Ovary (tissue), 7 donors: ENCODE measurements at regions not wholly inside any gene's neighbourhood (a gene's known extent, or its start where the extent isn't known, plus 50 kb on each side); places are given as distances from the start of the nearest gene placed in this dataset.

ENCODE experiments used
- DNase-seq, 5 donors: peaks; one replicate each; pipeline ENCODE4 v3.0.0-alpha.2; 2019 to 2020
- H3K27ac ChIP-seq, 2 donors: fragments of 200-600 bp; one replicate each; pipeline versions ENCODE4 v1.5.1 to v1.8.0; 2019 to 2022
- H3K27me3 ChIP-seq: fragments of 200-600 bp; one replicate; pipeline ENCODE4 v1.8.0; 2022
- H3K36me3 ChIP-seq: fragments of 200-600 bp; sonication (generic); one replicate; pipeline ENCODE4 v1.5.1; 2019
- H3K4me1 ChIP-seq: one replicate; pipeline ENCODE4 v1.8.1; 2013; ENCODE audit warnings: mild to moderate bottlenecking, moderate library complexity; ENCODE audit not compliant: insufficient read depth
- H3K4me3 ChIP-seq: fragments of 200-600 bp; sonication (generic); one replicate; pipeline ENCODE4 v1.5.1; 2017
- H3K9me3 ChIP-seq, 2 donors: fragments of 200-600 bp in 1 of 2; sonication (generic) in 1 of 2; one replicate each; pipeline versions ENCODE4 v1.5.1 to v1.8.1; 2013 to 2019; ENCODE audit warnings: mild to moderate bottlenecking in 1 of 2, moderate library complexity in 1 of 2
- EP300 ChIP-seq: sonication (generic); formaldehyde crosslinking; IDR thresholded peaks from one replicate; pipeline ENCODE4 v1.6.1; 2017; ENCODE audit warnings: antibody characterized with exemption
- POLR2A ChIP-seq: fragments of 450-650 bp; IDR thresholded peaks from one replicate; pipeline ENCODE4 v1.6.1; 2017; ENCODE audit warnings: antibody characterized with exemption, mild to moderate bottlenecking, moderate library complexity
- WGBS, 3 donors: extraction: QIAGEN DNeasy Blood & Tissue Kit in 1 of 3; methylation state at CpG; one replicate each; pipeline versions ENCODE4 v1.1.5 to v1.1.7; 2013 to 2017; 5-methylcytosine and 5-hydroxymethylcytosine counted together
- intact Hi-C, 4 donors: fragments of 100-400 bp; cut with DNase I; formaldehyde crosslinking; loops; one replicate each; pipeline versions ENCODE4 v1.11.0 to v1.15.1; 2022 to 2023
- TF ChIP-seq, protein P1 (sequence below), 3 donors: fragments of 450-650 bp in 2 of 3; fragments of 200-600 bp in 1 of 3; IDR thresholded peaks; one replicate each; pipeline versions ENCODE4 v1.5.1 to v1.8.0; 2016 to 2022; ENCODE audit warnings: antibody characterized with exemption in 3 of 3, mild to moderate bottlenecking in 1 of 3
- donor health status: DM: no; HTN: no; CAD: no; lungs with moderate emphysema.
- donor health status: DM: no; HTN: no; CAD: no.
- donor health status: Bipolar disorder and iron deficiency.
- donor health status: DM: no; HTN: no; CAD: no.
- donor health status: DM: yes; HTN: yes; CAD: no.

DNA sequence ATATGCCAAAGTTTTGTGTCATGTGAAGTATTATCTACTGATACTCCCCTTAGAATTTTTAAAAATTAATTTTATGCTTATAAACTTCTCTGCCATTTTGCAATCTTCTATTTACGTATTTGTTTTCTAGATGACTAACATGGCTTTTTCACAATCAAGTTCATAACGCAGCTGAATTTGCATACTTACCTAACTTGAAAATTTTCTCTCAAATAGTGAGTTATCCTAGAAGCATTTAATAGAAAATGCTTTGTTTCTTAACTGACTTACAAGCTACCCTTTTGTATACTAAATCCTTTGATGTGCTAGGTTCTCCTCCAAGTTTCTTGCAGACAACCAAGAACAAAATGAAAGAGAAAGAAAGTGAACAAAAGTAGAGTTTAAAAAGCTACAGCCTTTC is 683.5 kb downstream of the LIG4 start:
- TF ChIP-seq EP300 (no peak), POLR2A (no peak)
- TF ChIP-seq, protein P1, sequence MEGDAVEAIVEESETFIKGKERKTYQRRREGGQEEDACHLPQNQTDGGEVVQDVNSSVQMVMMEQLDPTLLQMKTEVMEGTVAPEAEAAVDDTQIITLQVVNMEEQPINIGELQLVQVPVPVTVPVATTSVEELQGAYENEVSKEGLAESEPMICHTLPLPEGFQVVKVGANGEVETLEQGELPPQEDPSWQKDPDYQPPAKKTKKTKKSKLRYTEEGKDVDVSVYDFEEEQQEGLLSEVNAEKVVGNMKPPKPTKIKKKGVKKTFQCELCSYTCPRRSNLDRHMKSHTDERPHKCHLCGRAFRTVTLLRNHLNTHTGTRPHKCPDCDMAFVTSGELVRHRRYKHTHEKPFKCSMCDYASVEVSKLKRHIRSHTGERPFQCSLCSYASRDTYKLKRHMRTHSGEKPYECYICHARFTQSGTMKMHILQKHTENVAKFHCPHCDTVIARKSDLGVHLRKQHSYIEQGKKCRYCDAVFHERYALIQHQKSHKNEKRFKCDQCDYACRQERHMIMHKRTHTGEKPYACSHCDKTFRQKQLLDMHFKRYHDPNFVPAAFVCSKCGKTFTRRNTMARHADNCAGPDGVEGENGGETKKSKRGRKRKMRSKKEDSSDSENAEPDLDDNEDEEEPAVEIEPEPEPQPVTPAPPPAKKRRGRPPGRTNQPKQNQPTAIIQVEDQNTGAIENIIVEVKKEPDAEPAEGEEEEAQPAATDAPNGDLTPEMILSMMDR (IDR thresholded peaks at IDR 0.05), result no peak
- H3K4me3 ChIP-seq, result no peak overlapping the region
- 35 to 42% (median 41%) methylated on average over 2 of the region's 2 CpGs for WGBS, 3 donors
- intact Hi-C loops, result no loop called here
- no peaks in the 10 kb centered on the region for H3K4me1 ChIP-seq
- no peaks in the 10 kb centered on the region for H3K27me3 ChIP-seq
- H3K27ac ChIP-seq, result no peak overlapping the region
- H3K36me3 ChIP-seq, result no peaks in the 10 kb centered on the region
- DNase-seq, result no peak
- H3K9me3 ChIP-seq, result no peaks in the 10 kb centered on the region

DNA sequence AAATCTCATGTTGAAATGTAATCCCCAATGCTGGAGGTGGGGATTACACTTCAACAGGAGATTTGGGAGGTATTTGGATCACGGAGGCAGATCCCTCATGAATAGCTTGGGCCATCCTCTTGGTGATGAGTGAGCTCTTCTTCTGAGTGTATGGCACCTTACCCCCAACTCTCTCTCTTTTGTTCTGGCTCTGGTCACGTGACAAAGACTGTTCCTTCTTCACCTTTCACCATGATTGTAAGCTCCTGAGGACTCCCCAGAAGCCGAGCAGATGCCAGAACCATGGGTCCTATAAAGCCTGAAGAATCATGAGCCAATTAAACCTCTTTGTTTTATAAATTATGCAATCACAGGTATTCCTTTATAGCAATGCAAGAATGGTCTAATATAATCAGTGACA is 684.2 kb downstream of the LIG4 start:
- intact Hi-C loops, result no loop called here
- no peak overlapping the region for H3K27ac ChIP-seq
- H3K36me3 ChIP-seq, result no peaks in the 10 kb centered on the region
- WGBS, 3 donors, result 85 to 90% (median 89%) methylated on average over 3 of the region's 3 CpGs
- DNase-seq, result no peak
- H3K9me3 ChIP-seq, result no peaks in the 10 kb centered on the region
- no peaks in the 10 kb centered on the region for H3K27me3 ChIP-seq
- TF ChIP-seq EP300, result no peak
- no peak for TF ChIP-seq POLR2A
- no peaks in the 10 kb centered on the region for H3K4me1 ChIP-seq
- no peak overlapping the region for H3K4me3 ChIP-seq

- 76 to 79% (median 78%) methylated on average over 4 of the region's 4 CpGs for WGBS, 3 donors
- no peak for TF ChIP-seq POLR2A
- TF ChIP-seq, protein P1 (IDR thresholded peaks at IDR 0.05), result no peak
- TF ChIP-seq EP300, result no peak
Measured at GRCh38 chr13:107529035-107529434, 686.3 kb downstream of the LIG4 start.

DNA sequence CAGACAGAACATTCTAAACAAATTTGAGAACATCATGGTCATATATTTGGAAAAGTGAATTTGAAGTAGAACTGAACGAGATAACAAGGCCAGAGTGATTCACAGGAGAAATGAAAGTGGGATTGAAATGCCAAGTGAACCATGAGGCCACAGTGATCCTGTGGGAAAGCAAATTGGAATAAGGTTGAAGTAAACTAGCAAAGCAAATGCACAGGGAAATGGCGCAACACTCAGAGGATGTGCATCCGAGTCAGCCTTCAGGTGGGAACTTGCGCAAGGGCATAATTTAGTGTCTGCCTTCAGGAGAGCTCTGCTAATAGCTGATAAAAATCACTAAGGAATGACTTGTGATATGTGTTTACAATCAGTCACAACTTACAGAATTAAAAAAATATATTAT is 696.6 kb downstream of the LIG4 start:
- WGBS, 3 donors, result 87 to 91% (median 87%) methylated on average over 4 of the region's 4 CpGs
- H3K9me3 ChIP-seq, result no peaks in the 10 kb centered on the region
- no peak overlapping the region for H3K27ac ChIP-seq
- H3K27me3 ChIP-seq, result no peaks in the 10 kb centered on the region
- no peak overlapping the region for H3K4me3 ChIP-seq
- no peak for DNase-seq
- no peak for TF ChIP-seq EP300
- no peak for TF ChIP-seq POLR2A
- TF ChIP-seq, protein P1 (IDR thresholded peaks at IDR 0.05), result no peak
- no peaks in the 10 kb centered on the region for H3K4me1 ChIP-seq
- intact Hi-C loops, result no loop called here
- no peaks in the 10 kb centered on the region for H3K36me3 ChIP-seq

More at GRCh38 chr13:107529035-107529434, 686.3 kb downstream of the LIG4 start:
- Histone ChIP-seq H3K36me3 (no peaks in the 10 kb centered on the region), H3K27me3 (no peaks in the 10 kb centered on the region), H3K4me3 (no peak overlapping the region), H3K9me3 (no peaks in the 10 kb centered on the region), H3K27ac (no peak overlapping the region), H3K4me1 (no peaks in the 10 kb centered on the region)
- DNase-seq, result no peak
- intact Hi-C loops, result no loop called here

DNA sequence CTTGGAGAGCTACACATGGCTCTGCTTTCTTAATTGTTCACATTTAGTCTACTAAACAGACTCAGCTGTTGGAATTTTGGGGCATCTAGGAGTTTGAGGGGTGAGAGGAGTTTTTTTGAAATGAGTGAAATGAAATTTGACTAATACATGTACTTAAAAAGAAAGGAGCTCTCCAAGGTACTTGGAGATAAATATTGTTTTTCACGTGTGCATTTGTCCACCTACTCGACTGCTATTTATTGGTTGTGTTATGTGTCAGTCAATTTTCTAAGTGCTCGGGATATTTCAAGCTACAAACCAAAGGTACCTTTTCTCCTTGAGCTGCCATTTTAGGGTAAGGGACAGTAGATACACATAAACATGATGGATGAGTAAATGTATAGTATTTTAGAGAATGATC is 697.0 kb downstream of the LIG4 start:
- H3K27ac ChIP-seq, result no peak overlapping the region
- H3K4me3 ChIP-seq, result no peak overlapping the region
- DNase-seq, result no peak
- intact Hi-C loops, result no loop called here
- no peaks in the 10 kb centered on the region for H3K9me3 ChIP-seq
- WGBS, 3 donors, result 35 to 46% (median 45%) methylated on average over 3 of the region's 3 CpGs
- no peaks in the 10 kb centered on the region for H3K27me3 ChIP-seq
- H3K36me3 ChIP-seq, result no peaks in the 10 kb centered on the region
- TF ChIP-seq, protein P1 (IDR thresholded peaks at IDR 0.05), result no peak
- no peak for TF ChIP-seq EP300
- no peak for TF ChIP-seq POLR2A
- no peaks in the 10 kb centered on the region for H3K4me1 ChIP-seq
